Activated CD4-positive, alpha-beta memory T cell treated with anti-CD3 and anti-CD28 coated beads for 36 hours (primary cell): ENCODE measurements at regions not wholly inside any gene's neighbourhood (a gene's known extent, or its start where the extent isn't known, plus 50 kb on each side); places are given as distances from the start of the nearest gene placed in this dataset.

Source experiments
- CTCF ChIA-PET: fragments of 350-600 bp; sonication (Branson Sonifier 250); formaldehyde crosslinking; loops from one replicate; lab custom pipeline; 2021; ENCODE audit warnings: antibody characterized with exemption, inconsistent platforms; lab: Charles Lee
- POLR2A ChIA-PET: fragments of 350-600 bp; sonication (Branson Sonifier 250); formaldehyde crosslinking; loops from one replicate; lab custom pipeline; 2021; ENCODE audit warnings: antibody characterized with exemption; lab: Charles Lee
- DNase-seq: peaks from one replicate; pipeline ENCODE4 v3.0.0-alpha.2; 2020
- H3K27ac Mint-ChIP-seq: one replicate; pipeline ENCODE4 v1.8.0; 2021; ENCODE audit warnings: mixed read lengths
- H3K27me3 Mint-ChIP-seq: one replicate; pipeline ENCODE4 v1.8.0; 2021; ENCODE audit warnings: mixed read lengths
- H3K36me3 Mint-ChIP-seq: one replicate; pipeline ENCODE4 v1.8.0; 2021; ENCODE audit warnings: mixed read lengths
- H3K4me1 Mint-ChIP-seq: one replicate; pipeline ENCODE4 v1.8.0; 2021; ENCODE audit warnings: low read depth, mixed read lengths
- H3K4me3 Mint-ChIP-seq: one replicate; pipeline ENCODE4 v1.8.0; 2021; ENCODE audit warnings: mild to moderate bottlenecking, mixed read lengths
- H3K9me3 Mint-ChIP-seq: one replicate; pipeline ENCODE4 v1.8.0; 2021; ENCODE audit warnings: mixed read lengths
- intact Hi-C: fragments of 100-400 bp; cut with micrococcal nuclease; formaldehyde crosslinking; loops from one replicate; pipeline ENCODE4 v1.15.1; 2023

- POLR2A ChIA-PET = no interaction called here
- no peak for DNase-seq
- no peaks in the 10 kb centered on the region for H3K36me3 Mint-ChIP-seq
- no peaks in the 10 kb centered on the region for H3K9me3 Mint-ChIP-seq
- H3K4me3 Mint-ChIP-seq = no peak overlapping the region
- peaks cover 10% of the 10 kb centered on the region for H3K4me1 Mint-ChIP-seq
- H3K27me3 Mint-ChIP-seq = peaks cover 24% of the 10 kb centered on the region
- CTCF ChIA-PET = no interaction called here
- intact Hi-C loops = no loop called here
- H3K27ac Mint-ChIP-seq = no peak overlapping the region
Measured at GRCh38 chr9:99369327-99369722, 147.2 kb downstream of the SEC61B start.

- POLR2A ChIA-PET = no interaction called here
- Mint-ChIP-seq H3K36me3 (no peaks in the 10 kb centered on the region), H3K4me1 (peaks cover 10% of the 10 kb centered on the region), H3K27ac (no peak overlapping the region), H3K9me3 (no peaks in the 10 kb centered on the region), H3K27me3 (peaks cover 23% of the 10 kb centered on the region), H3K4me3 (no peak overlapping the region)
- CTCF ChIA-PET = no interaction called here
- intact Hi-C loops = no loop called here
- DNase-seq = no peak
Measured at GRCh38 chr9:99370376-99370775, 148.3 kb downstream of the SEC61B start.

- CTCF ChIA-PET = no interaction called here
- intact Hi-C loops = no loop called here
- POLR2A ChIA-PET = no interaction called here
- Mint-ChIP-seq H3K4me3 (no peak overlapping the region), H3K27ac (no peak overlapping the region), H3K4me1 (peaks cover 10% of the 10 kb centered on the region), H3K36me3 (no peaks in the 10 kb centered on the region), H3K27me3 (peaks cover 25% of the 10 kb centered on the region), H3K9me3 (no peaks in the 10 kb centered on the region)
- DNase-seq = no peak
Measured at GRCh38 chr9:99371376-99371775, 149.3 kb downstream of the SEC61B start.

GRCh38 chr9:99373912-99374311 is 151.8 kb downstream of the SEC61B start:
- Mint-ChIP-seq H3K27me3 (peaks cover 19% of the 10 kb centered on the region), H3K27ac (no peak overlapping the region), H3K36me3 (no peaks in the 10 kb centered on the region), H3K4me1 (no peaks in the 10 kb centered on the region), H3K4me3 (no peak overlapping the region), H3K9me3 (no peaks in the 10 kb centered on the region)
- no peak for DNase-seq
- intact Hi-C loops = no loop called here
- CTCF ChIA-PET = no interaction called here
- POLR2A ChIA-PET = no interaction called here

GRCh38 chr9:99374793-99375192 is 152.7 kb downstream of the SEC61B start:
- Mint-ChIP-seq H3K9me3 (no peaks in the 10 kb centered on the region), H3K27me3 (peaks cover 10% of the 10 kb centered on the region), H3K36me3 (no peaks in the 10 kb centered on the region), H3K4me1 (no peaks in the 10 kb centered on the region), H3K27ac (no peak overlapping the region), H3K4me3 (no peak overlapping the region)
- no peak for DNase-seq
- ChIA-PET CTCF (no interaction called here), POLR2A (no interaction called here)
- intact Hi-C loops = no loop called here

- H3K9me3 Mint-ChIP-seq = no peaks in the 10 kb centered on the region
- H3K4me1 Mint-ChIP-seq = no peaks in the 10 kb centered on the region
- POLR2A ChIA-PET = no interaction called here
- H3K4me3 Mint-ChIP-seq = no peak overlapping the region
- H3K27ac Mint-ChIP-seq = no peak overlapping the region
- H3K27me3 Mint-ChIP-seq = peaks cover 8% of the 10 kb centered on the region
- intact Hi-C loops = no loop called here
- DNase-seq = no peak
- H3K36me3 Mint-ChIP-seq = no peaks in the 10 kb centered on the region
- CTCF ChIA-PET = no interaction called here
Measured at GRCh38 chr9:99375481-99375880, 153.4 kb downstream of the SEC61B start.

- POLR2A ChIA-PET = no interaction called here
- Mint-ChIP-seq H3K36me3 (no peaks in the 10 kb centered on the region), H3K27me3 (peaks cover 16% of the 10 kb centered on the region), H3K9me3 (no peaks in the 10 kb centered on the region), H3K4me3 (no peak overlapping the region), H3K27ac (no peak overlapping the region), H3K4me1 (no peaks in the 10 kb centered on the region)
- CTCF ChIA-PET = no interaction called here
- intact Hi-C loops = no loop called here
- DNase-seq = no peak
Measured at GRCh38 chr9:99377790-99378775, 156.0 kb downstream of the SEC61B start.

- H3K36me3 Mint-ChIP-seq = no peaks in the 10 kb centered on the region
- no peaks in the 10 kb centered on the region for H3K9me3 Mint-ChIP-seq
- H3K4me1 Mint-ChIP-seq = no peaks in the 10 kb centered on the region
- H3K27ac Mint-ChIP-seq = no peak overlapping the region
- H3K27me3 Mint-ChIP-seq = peaks cover 18% of the 10 kb centered on the region
- no peak for DNase-seq
- ChIA-PET CTCF (no interaction called here), POLR2A (no interaction called here)
- no peak overlapping the region for H3K4me3 Mint-ChIP-seq
- intact Hi-C loops = no loop called here
Measured at GRCh38 chr9:99383536-99383935, 161.5 kb downstream of the SEC61B start.

- intact Hi-C loops = no loop called here
- H3K27me3 Mint-ChIP-seq = peaks cover 18% of the 10 kb centered on the region
- H3K4me3 Mint-ChIP-seq = no peak overlapping the region
- H3K36me3 Mint-ChIP-seq = no peaks in the 10 kb centered on the region
- POLR2A ChIA-PET = no interaction called here
- DNase-seq = no peak
- no peak overlapping the region for H3K27ac Mint-ChIP-seq
- no peaks in the 10 kb centered on the region for H3K9me3 Mint-ChIP-seq
- no peaks in the 10 kb centered on the region for H3K4me1 Mint-ChIP-seq
- CTCF ChIA-PET = no interaction called here
Measured at GRCh38 chr9:99385215-99385614, 163.1 kb downstream of the SEC61B start.

- ChIA-PET CTCF (no interaction called here), POLR2A (no interaction called here)
- no peak overlapping the region for H3K4me3 Mint-ChIP-seq
- H3K4me1 Mint-ChIP-seq = no peaks in the 10 kb centered on the region
- H3K27ac Mint-ChIP-seq = no peak overlapping the region
- DNase-seq = no peak
- H3K27me3 Mint-ChIP-seq = peaks cover 18% of the 10 kb centered on the region
- H3K9me3 Mint-ChIP-seq = no peaks in the 10 kb centered on the region
- intact Hi-C loops = no loop called here
- H3K36me3 Mint-ChIP-seq = no peaks in the 10 kb centered on the region
Measured at GRCh38 chr9:99385814-99386279, 163.8 kb downstream of the SEC61B start.

- intact Hi-C loops = no loop called here
- Mint-ChIP-seq H3K36me3 (no peaks in the 10 kb centered on the region), H3K27ac (no peak overlapping the region), H3K9me3 (no peaks in the 10 kb centered on the region), H3K27me3 (peaks cover 11% of the 10 kb centered on the region), H3K4me1 (no peaks in the 10 kb centered on the region), H3K4me3 (no peak overlapping the region)
- ChIA-PET CTCF (no interaction called here), POLR2A (no interaction called here)
- no peak for DNase-seq
Measured at GRCh38 chr9:99387431-99387830, 165.3 kb downstream of the SEC61B start.

- peaks cover 5% of the 10 kb centered on the region for H3K27me3 Mint-ChIP-seq
- H3K4me3 Mint-ChIP-seq = no peak overlapping the region
- H3K4me1 Mint-ChIP-seq = no peaks in the 10 kb centered on the region
- H3K36me3 Mint-ChIP-seq = no peaks in the 10 kb centered on the region
- POLR2A ChIA-PET = no interaction called here
- H3K9me3 Mint-ChIP-seq = no peaks in the 10 kb centered on the region
- intact Hi-C loops = no loop called here
- H3K27ac Mint-ChIP-seq = no peak overlapping the region
- CTCF ChIA-PET = no interaction called here
- no peak for DNase-seq
Measured at GRCh38 chr9:99389087-99390033, 167.3 kb downstream of the SEC61B start.
